Stomach (tissue), 8 donors: ENCODE measurements at regions not wholly inside any gene's neighbourhood (a gene's known extent, or its start where the extent isn't known, plus 50 kb on each side); places are given as distances from the start of the nearest gene placed in this dataset.

Source experiments
- DNase-seq, 2 donors: peaks; one replicate each; pipeline versions ENCODE4 v3.0.0 to v3.0.0-alpha.2; 2013 to 2019
- H3K27ac ChIP-seq, 5 donors: fragments of 200-600 bp in 4 of 5; sonication (generic) in 4 of 5; one replicate each; pipeline ENCODE4 v1.5.1; 2013 to 2019; ENCODE audit warnings: mild to moderate bottlenecking in 1 of 5, moderate library complexity in 1 of 5
- H3K27me3 ChIP-seq, 3 donors: fragments of 200-600 bp; sonication (generic); one replicate each; pipeline ENCODE4 v1.5.1; 2017 to 2019; ENCODE audit warnings: mixed run types in 1 of 3
- H3K36me3 ChIP-seq, 4 donors: fragments of 200-600 bp; sonication (generic); 1 replicate in 3 of 4; 2 replicates in 1 of 4; pipeline ENCODE4 v1.5.1; 2016 to 2019
- H3K4me1 ChIP-seq, 4 donors: fragments of 200-600 bp; sonication (generic); one replicate each; pipeline ENCODE4 v1.5.1; 2016 to 2019
- H3K4me3 ChIP-seq, 4 donors: fragments of 200-600 bp; sonication (generic) in 3 of 4; one replicate each; pipeline ENCODE4 v1.5.1; 2016 to 2019; ENCODE audit warnings: mild to moderate bottlenecking in 1 of 4
- H3K9me3 ChIP-seq, 4 donors: fragments of 200-600 bp; sonication (generic); one replicate each; pipeline ENCODE4 v1.5.1; 2016 to 2019
- EP300 ChIP-seq: sonication (generic); formaldehyde crosslinking; IDR thresholded peaks from one replicate; pipeline ENCODE4 v1.6.1; 2017; ENCODE audit warnings: antibody characterized with exemption
- POLR2A ChIP-seq, 4 donors: fragments of 450-650 bp; IDR thresholded peaks; one replicate each; pipeline ENCODE4 v1.6.1; 2016; ENCODE audit warnings: antibody characterized with exemption in 4 of 4, control low read depth in 2 of 4, mild to moderate bottlenecking in 1 of 4, moderate library complexity in 1 of 4
- POLR2AphosphoS5 ChIP-seq, 3 donors: sonication (generic); formaldehyde crosslinking; IDR thresholded peaks; one replicate each; pipeline ENCODE4 v1.6.1; 2016; ENCODE audit warnings: antibody characterized with exemption in 3 of 3
- WGBS, 5 donors: extraction: QIAGEN DNeasy Blood & Tissue Kit in 3 of 5; methylation state at CpG; one replicate each; pipeline versions ENCODE4 v1.1.5 to v1.1.7; 2013 to 2018; 5-methylcytosine and 5-hydroxymethylcytosine counted together
- intact Hi-C: fragments of 100-400 bp; cut with DNase I; formaldehyde crosslinking; loops from one replicate; pipeline ENCODE4 v1.15.1; 2023; ENCODE audit warnings: low total_unique reads
- TF ChIP-seq, protein P1 (sequence below), 7 experiments: fragments of 450-650 bp in 4 of 7; fragments of 200-600 bp in 3 of 7; sonication (generic) in 3 of 7; IDR thresholded peaks; one replicate each; pipeline ENCODE4 v1.5.1; 2016 to 2019; ENCODE audit warnings: antibody characterized with exemption in 7 of 7, control low read depth in 2 of 7, mild to moderate bottlenecking in 1 of 7
- donor health status: healthy with polysubstance abuse.
- donor health status: Bipolar disorder and iron deficiency.
- donor health status: healthy.

DNA sequence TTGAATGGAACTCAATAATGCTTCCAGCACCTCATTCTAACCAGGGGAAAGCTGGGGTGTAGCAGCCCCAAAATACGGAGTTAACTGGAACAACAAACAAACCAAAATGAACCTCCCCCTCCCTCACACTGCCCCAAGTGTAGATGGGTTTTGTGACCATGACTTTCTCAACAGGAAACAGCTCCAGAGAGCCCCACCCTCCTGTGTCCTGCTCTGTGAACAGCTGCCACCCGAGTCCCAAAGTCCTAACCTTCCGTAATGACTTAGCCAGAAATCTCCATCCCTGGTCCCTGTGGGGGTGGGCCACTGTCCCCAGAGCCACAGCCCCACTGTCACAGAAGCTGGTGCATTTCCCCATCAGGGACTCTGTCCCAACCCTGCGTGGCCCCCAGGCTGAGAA, 155.4 kb downstream of the CRYBB2 start:
- Histone ChIP-seq H3K9me3 (no peaks in the 10 kb centered on the region), H3K36me3 (peaks cover under 1 to 87% (median 85%) of the 10 kb centered on the region in 4 donors), H3K4me3 (no peak overlapping the region), H3K27ac (no peak overlapping the region), H3K4me1 (no peaks in the 10 kb centered on the region), H3K27me3 (no peaks in the 10 kb centered on the region)
- 62 to 79% (median 63%) methylated on average over 3 to 4 of the region's 4 CpGs for WGBS, 5 donors
- no peak for DNase-seq
- TF ChIP-seq POLR2AphosphoS5 (IDR thresholded peaks at IDR 0.05): no peak
- intact Hi-C loops: no loop called here

GRCh38 chr22:25375683-25376082, 156.2 kb downstream of the CRYBB2 start:
- Histone ChIP-seq H3K4me3 (no peak overlapping the region), H3K9me3 (no peaks in the 10 kb centered on the region), H3K36me3 (peaks cover 9 to 92% (median 89%) of the 10 kb centered on the region in 4 donors), H3K4me1 (no peaks in the 10 kb centered on the region), H3K27ac (no peak overlapping the region), H3K27me3 (no peaks in the 10 kb centered on the region)
- intact Hi-C loops: no loop called here
- DNase-seq: no peak
- WGBS, 5 donors: 86 to 95% (median 89%) methylated on average over 9 to 11 of the region's 11 CpGs
- TF ChIP-seq, protein P1, sequence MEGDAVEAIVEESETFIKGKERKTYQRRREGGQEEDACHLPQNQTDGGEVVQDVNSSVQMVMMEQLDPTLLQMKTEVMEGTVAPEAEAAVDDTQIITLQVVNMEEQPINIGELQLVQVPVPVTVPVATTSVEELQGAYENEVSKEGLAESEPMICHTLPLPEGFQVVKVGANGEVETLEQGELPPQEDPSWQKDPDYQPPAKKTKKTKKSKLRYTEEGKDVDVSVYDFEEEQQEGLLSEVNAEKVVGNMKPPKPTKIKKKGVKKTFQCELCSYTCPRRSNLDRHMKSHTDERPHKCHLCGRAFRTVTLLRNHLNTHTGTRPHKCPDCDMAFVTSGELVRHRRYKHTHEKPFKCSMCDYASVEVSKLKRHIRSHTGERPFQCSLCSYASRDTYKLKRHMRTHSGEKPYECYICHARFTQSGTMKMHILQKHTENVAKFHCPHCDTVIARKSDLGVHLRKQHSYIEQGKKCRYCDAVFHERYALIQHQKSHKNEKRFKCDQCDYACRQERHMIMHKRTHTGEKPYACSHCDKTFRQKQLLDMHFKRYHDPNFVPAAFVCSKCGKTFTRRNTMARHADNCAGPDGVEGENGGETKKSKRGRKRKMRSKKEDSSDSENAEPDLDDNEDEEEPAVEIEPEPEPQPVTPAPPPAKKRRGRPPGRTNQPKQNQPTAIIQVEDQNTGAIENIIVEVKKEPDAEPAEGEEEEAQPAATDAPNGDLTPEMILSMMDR (IDR thresholded peaks at IDR 0.05): no peak
- TF ChIP-seq POLR2AphosphoS5 (IDR thresholded peaks at IDR 0.05): no peak

- Histone ChIP-seq H3K27ac (no peak overlapping the region), H3K4me3 (no peak overlapping the region), H3K36me3 (peaks cover 11 to 87% (median 86%) of the 10 kb centered on the region in 4 donors), H3K27me3 (no peaks in the 10 kb centered on the region), H3K9me3 (no peaks in the 10 kb centered on the region), H3K4me1 (no peaks in the 10 kb centered on the region)
- no peak for DNase-seq
- TF ChIP-seq POLR2A (IDR thresholded peaks at IDR 0.05) (no peak), POLR2AphosphoS5 (IDR thresholded peaks at IDR 0.05) (no peak), EP300 (no peak)
- TF ChIP-seq, protein P1 (IDR thresholded peaks at IDR 0.05): no peak
- intact Hi-C loops: no loop called here
- WGBS, 5 donors: 94 to 97% (median 96%) methylated on average over 6 of the region's 6 CpGs
These were observed 158.3 kb downstream of the CRYBB2 start for GRCh38 chr22:25377699-25378098.

DNA sequence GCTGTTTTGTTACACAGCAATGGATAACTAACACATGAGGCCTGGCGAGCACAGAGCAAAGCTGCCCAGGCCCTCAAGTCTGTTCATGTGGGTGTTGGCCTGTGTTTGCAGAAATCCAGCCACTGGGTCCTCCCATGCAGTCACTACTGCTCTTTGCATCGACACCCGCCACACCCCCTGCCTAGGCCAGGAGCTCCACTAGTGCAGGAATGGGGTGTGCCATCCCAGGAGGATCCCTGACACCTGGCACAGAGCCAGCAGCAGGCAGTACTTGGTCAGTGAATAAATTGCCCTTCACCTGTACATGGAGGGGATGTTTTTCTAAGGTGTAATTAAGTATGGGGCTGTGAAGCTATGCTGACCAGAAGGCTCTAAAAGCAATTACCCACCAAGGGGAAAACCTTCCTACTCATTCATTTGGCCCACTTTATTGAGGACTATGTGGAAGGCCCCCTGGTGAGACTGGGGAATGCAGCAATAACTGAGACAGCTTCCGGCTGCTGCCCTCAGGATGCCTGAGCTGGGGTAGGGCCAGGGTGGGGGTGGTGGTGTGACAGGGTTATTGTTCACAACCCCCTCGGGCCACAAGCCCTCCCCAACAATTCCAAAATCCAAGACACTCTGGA, 160.8 kb downstream of the CRYBB2 start:
- Histone ChIP-seq H3K9me3 (no peaks in the 10 kb centered on the region), H3K27ac (no peak overlapping the region), H3K36me3 (peaks cover 11 to 61% (median 61%) of the 10 kb centered on the region in 4 donors), H3K4me1 (no peaks in the 10 kb centered on the region), H3K4me3 (no peak overlapping the region), H3K27me3 (no peaks in the 10 kb centered on the region)
- WGBS, 5 donors: 89 to 96% (median 94%) methylated on average over 2 to 5 of the region's 5 CpGs
- intact Hi-C loops: no loop called here
- TF ChIP-seq EP300 (no peak), POLR2A (IDR thresholded peaks at IDR 0.05) (no peak), POLR2AphosphoS5 (IDR thresholded peaks at IDR 0.05) (no peak)
- TF ChIP-seq, protein P1 (IDR thresholded peaks at IDR 0.05): no peak
- no peak for DNase-seq

DNA sequence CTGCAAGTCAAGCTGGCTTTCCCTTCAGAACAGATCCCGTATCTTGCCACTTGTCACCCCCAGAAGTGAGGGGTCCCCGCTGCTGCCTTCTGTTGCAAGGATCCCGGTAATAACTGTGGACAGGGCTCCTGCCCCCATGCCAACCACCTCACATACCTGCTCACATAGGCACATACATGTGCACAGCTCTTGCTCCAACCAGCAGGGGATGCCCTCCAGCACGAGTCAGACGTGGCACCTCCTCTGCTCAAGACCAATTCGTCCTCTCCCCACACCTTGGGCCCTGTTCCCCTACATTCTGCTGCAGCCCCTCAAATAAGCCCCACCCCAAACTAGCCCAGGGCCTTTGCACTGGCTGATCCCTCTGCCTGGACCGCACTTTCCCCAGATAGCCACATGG, 163.3 kb downstream of the CRYBB2 start:
- intact Hi-C loops: no loop called here
- H3K4me1 ChIP-seq: peaks cover 0 to 18% (median 7%) of the 10 kb centered on the region in 4 donors
- H3K27ac ChIP-seq: no peak overlapping the region
- H3K27me3 ChIP-seq: no peaks in the 10 kb centered on the region
- 73 to 84% (median 75%) methylated on average over 7 of the region's 7 CpGs for WGBS, 5 donors
- H3K9me3 ChIP-seq: no peaks in the 10 kb centered on the region
- no peak for DNase-seq
- peaks cover 11 to 39% (median 37%) of the 10 kb centered on the region in 4 donors for H3K36me3 ChIP-seq
- TF ChIP-seq POLR2AphosphoS5 (IDR thresholded peaks at IDR 0.05): no peak
- no peak for TF ChIP-seq POLR2A (IDR thresholded peaks at IDR 0.05)
- TF ChIP-seq, protein P1 (IDR thresholded peaks at IDR 0.05): no peak
- no peak for TF ChIP-seq EP300
- no peak overlapping the region for H3K4me3 ChIP-seq
